GM12878 (cell line): ENCODE measurements at regions not wholly inside any gene's neighbourhood (a gene's known extent, or its start where the extent isn't known, plus 50 kb on each side); places are given as distances from the start of the nearest gene placed in this dataset.

Experiments used
- ATAC-seq: fragments of 200-7000 bp; cut with Tn5 transposase; 3 replicates; pipeline ENCODE4 v1.9.1; 2020; ENCODE audit warnings: mild to moderate bottlenecking, moderate library complexity
- BruUV-seq: library from RNA; stranded (reverse); fragments of 400-500 nt; replicated peaks from 2 replicates; lab custom pipeline; 2021; lab: Mats Ljungman, UMichigan
- CTCF ChIA-PET: fragments of 300-600 bp; sonication (Branson Sonifier 250); formaldehyde crosslinking; extraction: SDS; loops from one replicate; lab custom pipeline; 2021; ENCODE audit warnings: inconsistent platforms; lab: Yijun Ruan, JAX
- POLR2A ChIA-PET: fragments of 350-600 bp; formaldehyde crosslinking; extraction: SDS; loops from one replicate; lab custom pipeline; 2021; ENCODE audit warnings: inconsistent platforms; lab: Charles Lee
- RAD21 ChIA-PET: fragments of 300-600 bp; sonication (Branson Sonifier 250); formaldehyde crosslinking; loops from one replicate; lab custom pipeline; 2023; ENCODE audit warnings: antibody characterized with exemption; ENCODE audit not compliant: unreplicated experiment; lab: Charles Lee
- SMC1A ChIA-PET: fragments of 300-600 bp; sonication (Branson Sonifier 250); formaldehyde crosslinking; loops from one replicate; lab custom pipeline; 2023; ENCODE audit not compliant: unreplicated experiment, uncharacterized antibody; lab: Charles Lee
- DNase-seq: peaks from one replicate; pipeline ENCODE4 v3.0.0-alpha.2; 2011; ENCODE audit warnings: low read depth, low spot score
- FAIRE-seq: peaks from 3 replicates; lab custom pipeline; 2011; peaks lifted over from hg19 to GRCh38; lab: Jason Lieb, UNC
- H2AFZ ChIP-seq: 2 replicates; pipeline ENCODE4 v1.6.0; 2011; ENCODE audit warnings: low read depth, low read length, control low read depth; ENCODE audit not compliant: control insufficient read depth
- H3K27ac ChIP-seq: 2 replicates; pipeline ENCODE4 v1.5.1; 2011; ENCODE audit warnings: control low read depth; ENCODE audit not compliant: control insufficient read depth, insufficient read depth
- H3K27me3 ChIP-seq, 2 experiments: replicated peaks in 1 of 2; 2 replicates each; pipeline versions ENCODE4 v1.6.0 to v1.6.1; 2011; ENCODE audit warnings: low read length in 1 of 2; ENCODE audit not compliant: control insufficient read depth in 2 of 2, insufficient read depth in 2 of 2
- H3K36me3 ChIP-seq, 2 experiments: 2 replicates each; pipeline ENCODE4 v1.5.1; 2011; ENCODE audit warnings: low read length in 1 of 2; ENCODE audit not compliant: control insufficient read depth in 2 of 2, insufficient read depth in 2 of 2
- H3K4me1 ChIP-seq: 2 replicates; pipeline ENCODE4 v1.6.1; 2011; ENCODE audit warnings: mild to moderate bottlenecking, low read length, moderate library complexity, mixed read lengths; ENCODE audit not compliant: control insufficient read depth, insufficient read depth
- H3K4me2 ChIP-seq: 2 replicates; pipeline ENCODE4 v1.6.0; 2011; ENCODE audit warnings: control low read depth; ENCODE audit not compliant: control insufficient read depth, insufficient read depth
- H3K4me3 ChIP-seq: fragments of 200-600 bp; sonication (generic); 2 replicates; pipeline ENCODE4 v1.5.1; 2016
- H3K79me2 ChIP-seq: 2 replicates; pipeline ENCODE4 v1.6.0; 2011; ENCODE audit warnings: low read length; ENCODE audit not compliant: control insufficient read depth, insufficient read depth
- H3K9ac ChIP-seq: 2 replicates; pipeline ENCODE4 v1.8.0; 2011; ENCODE audit warnings: low read length, control low read depth, mixed read lengths; ENCODE audit not compliant: control insufficient read depth, insufficient read depth
- H3K9me3 ChIP-seq: replicated peaks from 3 replicates; pipeline ENCODE4 v1.5.1; 2011; ENCODE audit warnings: mild to moderate bottlenecking, low read length; ENCODE audit not compliant: control insufficient read depth, insufficient read depth
- H4K20me1 ChIP-seq: 2 replicates; pipeline ENCODE4 v1.6.0; 2011; ENCODE audit not compliant: control insufficient read depth, insufficient read depth
- CREB1 ChIP-seq: IDR thresholded peaks from 2 replicates; pipeline ENCODE4 v1.6.1; 2012; ENCODE audit warnings: low read depth, mild to moderate bottlenecking, inconsistent platforms
- EZH2 ChIP-seq: IDR thresholded peaks from 2 replicates; pipeline ENCODE4 v1.6.1; 2012; ENCODE audit warnings: low read depth, mild to moderate bottlenecking, control low read depth, inconsistent platforms, low read length, borderline replicate concordance; ENCODE audit not compliant: control insufficient read depth
- IKZF2 ChIP-seq, 2 experiments: fragments of 450-650 bp; IDR thresholded peaks; 2 replicates each; pipeline ENCODE4 v1.6.1; 2017; ENCODE audit warnings: mild to moderate bottlenecking in 2 of 2, moderate library complexity in 2 of 2
- NBN ChIP-seq: fragments of 450-650 bp; IDR thresholded peaks from 2 replicates; pipeline ENCODE4 v1.6.1; 2016
- NFYB ChIP-seq: IDR thresholded peaks from 2 replicates; pipeline ENCODE4 v1.6.1; 2011; ENCODE audit warnings: low read depth, mild to moderate bottlenecking, low read length, improper control_type of control experiment, moderate library complexity; ENCODE audit not compliant: insufficient read depth
- POU2F2 ChIP-seq: IDR thresholded peaks from 3 replicates; pipeline ENCODE4 v1.6.1; 2011; ENCODE audit warnings: low read depth, mild to moderate bottlenecking, low read length, borderline replicate concordance
- SIN3A ChIP-seq: IDR thresholded peaks from 2 replicates; pipeline ENCODE4 v1.6.1; 2012; ENCODE audit warnings: low read depth, low read length, improper control_type of control experiment
- STAT3 ChIP-seq: IDR thresholded peaks from 2 replicates; pipeline ENCODE4 v1.6.1; 2011; ENCODE audit warnings: low read depth, low read length, improper control_type of control experiment
- SUZ12 ChIP-seq: fragments of 200-600 bp; sonication (generic); IDR thresholded peaks from one replicate; pipeline ENCODE4 v1.6.1; 2018; ENCODE audit warnings: antibody characterized with exemption, mild to moderate bottlenecking; ENCODE audit not compliant: unreplicated experiment
- TAF1 ChIP-seq: IDR thresholded peaks from 2 replicates; pipeline ENCODE4 v1.6.1; 2011; ENCODE audit warnings: mild to moderate bottlenecking, low read depth, low read length, borderline replicate concordance
- TCF7 ChIP-seq: IDR thresholded peaks from 2 replicates; pipeline ENCODE4 v1.6.1; 2014; ENCODE audit warnings: antibody characterized with exemption, borderline replicate concordance
- WGBS: methylation state at CpG from one replicate; pipeline ENCODE4 v1.1.6; 2016; ENCODE audit warnings: low lambda C conversion rate; ENCODE audit not compliant: insufficient replicate concordance, insufficient coverage; ENCODE audit errors: missing lambda C conversion rate; 5-methylcytosine and 5-hydroxymethylcytosine counted together
- in situ Hi-C: fragments of 300-500 bp; cut with MboI; formaldehyde crosslinking; loops from 9 replicates; pipeline ENCODE4 v1.14.3; 2018; ENCODE audit warnings: mixed read lengths
- intact Hi-C: fragments of 100-400 bp; cut with micrococcal nuclease; formaldehyde crosslinking; loops from one replicate; pipeline ENCODE4 v1.14.2; 2022; ENCODE audit not compliant: unreplicated experiment
- TF ChIP-seq, protein P1 (sequence below), 3 experiments: IDR thresholded peaks in 2 of 3; conservative IDR thresholded peaks in 1 of 3; 2 replicates each; pipeline ENCODE4 v1.5.1; 2011; ENCODE audit warnings: low read depth in 3 of 3, low read length in 3 of 3, mild to moderate bottlenecking in 3 of 3, control low read depth in 2 of 3, moderate library complexity in 2 of 3, inconsistent platforms in 1 of 3, mixed read lengths in 1 of 3; ENCODE audit not compliant: control insufficient read depth in 2 of 3, insufficient read depth in 1 of 3; ENCODE audit errors: extremely low read depth in 1 of 3
- TF ChIP-seq, protein P2 (sequence below): fragments of 450-650 bp; formaldehyde crosslinking; IDR thresholded peaks from 2 replicates; pipeline ENCODE4 v1.4.0; 2020; ENCODE audit warnings: mild to moderate bottlenecking, moderate library complexity

DNA sequence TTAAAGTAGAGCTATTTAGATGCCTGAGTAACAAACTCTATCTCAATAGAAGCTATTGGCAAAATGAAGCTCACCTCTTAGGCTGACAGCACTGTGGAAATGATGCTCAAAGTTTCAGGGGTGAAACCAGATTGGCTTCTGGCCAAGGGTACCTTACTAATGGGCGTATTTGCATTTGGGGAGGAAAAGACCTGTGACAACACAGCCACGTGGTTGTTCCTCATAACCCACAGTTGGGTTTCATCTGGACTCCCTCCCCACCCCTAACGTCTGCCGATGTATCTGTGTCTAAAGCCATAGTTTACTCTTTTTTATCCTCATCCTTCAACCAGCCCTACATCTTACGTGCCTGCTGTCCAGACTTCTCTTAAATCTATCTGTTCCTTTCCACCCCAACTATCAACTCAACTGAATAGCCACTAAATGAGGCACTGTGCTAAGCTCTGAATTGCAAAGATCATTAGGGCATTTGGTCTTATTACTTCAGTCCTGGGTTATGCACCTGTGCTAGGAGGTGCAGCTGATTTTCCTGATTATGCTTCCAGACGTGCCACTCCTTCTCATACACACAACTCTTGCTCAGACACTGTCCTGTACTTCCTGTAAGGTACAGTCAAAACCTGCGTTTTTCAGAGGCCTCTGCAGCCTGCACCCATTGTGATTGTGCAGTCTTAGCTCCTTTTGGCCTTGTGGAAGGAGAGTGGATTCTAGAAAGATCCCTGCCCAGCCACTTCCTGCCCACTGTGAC lies 80.6 kb upstream of the ARMC2 start:
- FAIRE-seq, result no peak
- Histone ChIP-seq H3K27ac (no peak overlapping the region), H3K9me3 (no peaks in the 10 kb centered on the region), H3K79me2 (no peaks in the 10 kb centered on the region), H3K9ac (no peak overlapping the region), H3K4me2 (no peak overlapping the region), H4K20me1 (no peaks in the 10 kb centered on the region), H3K4me1 (no peaks in the 10 kb centered on the region), H3K4me3 (no peak overlapping the region), H3K36me3 (no peaks in the 10 kb centered on the region), H3K27me3 (peaks cover 5 to 11% of the 10 kb centered on the region in 2 experiments), H2AFZ (no peak overlapping the region)
- CTCF ChIA-PET, result interaction anchor here (1.7 kb wide), 1 partner anchor 12 kb away, joined by 4 read pairs; no protein-coding TSS in a partner anchor
- ATAC-seq, result no peak
- POLR2A ChIA-PET, result no interaction called here
- intact Hi-C loops, result no loop called here
- BruUV-seq, result no TSS peak
- SMC1A ChIA-PET, result interaction anchor here (0.7 kb wide), 1 partner anchor 534 kb away, joined by 3 read pairs; no protein-coding TSS in a partner anchor
- no peak for DNase-seq
- in situ Hi-C loops, result no loop called here
- 24% methylated on average over 7 of the region's 7 CpGs for WGBS
- RAD21 ChIA-PET, result no interaction called here
- no peak for TF ChIP-seq TAF1
- TF ChIP-seq, protein P1, sequence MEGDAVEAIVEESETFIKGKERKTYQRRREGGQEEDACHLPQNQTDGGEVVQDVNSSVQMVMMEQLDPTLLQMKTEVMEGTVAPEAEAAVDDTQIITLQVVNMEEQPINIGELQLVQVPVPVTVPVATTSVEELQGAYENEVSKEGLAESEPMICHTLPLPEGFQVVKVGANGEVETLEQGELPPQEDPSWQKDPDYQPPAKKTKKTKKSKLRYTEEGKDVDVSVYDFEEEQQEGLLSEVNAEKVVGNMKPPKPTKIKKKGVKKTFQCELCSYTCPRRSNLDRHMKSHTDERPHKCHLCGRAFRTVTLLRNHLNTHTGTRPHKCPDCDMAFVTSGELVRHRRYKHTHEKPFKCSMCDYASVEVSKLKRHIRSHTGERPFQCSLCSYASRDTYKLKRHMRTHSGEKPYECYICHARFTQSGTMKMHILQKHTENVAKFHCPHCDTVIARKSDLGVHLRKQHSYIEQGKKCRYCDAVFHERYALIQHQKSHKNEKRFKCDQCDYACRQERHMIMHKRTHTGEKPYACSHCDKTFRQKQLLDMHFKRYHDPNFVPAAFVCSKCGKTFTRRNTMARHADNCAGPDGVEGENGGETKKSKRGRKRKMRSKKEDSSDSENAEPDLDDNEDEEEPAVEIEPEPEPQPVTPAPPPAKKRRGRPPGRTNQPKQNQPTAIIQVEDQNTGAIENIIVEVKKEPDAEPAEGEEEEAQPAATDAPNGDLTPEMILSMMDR (IDR thresholded peaks at IDR 0.05 in 2 of 3, conservative IDR thresholded peaks at IDR 0.05 in 1 of 3; ENCODE audit: control insufficient read depth in 2 of 3, extremely low read depth in 1 of 3, insufficient read depth in 1 of 3, low read depth in 3 of 3, low read length in 3 of 3), result no peak
- TF ChIP-seq, protein P2, sequence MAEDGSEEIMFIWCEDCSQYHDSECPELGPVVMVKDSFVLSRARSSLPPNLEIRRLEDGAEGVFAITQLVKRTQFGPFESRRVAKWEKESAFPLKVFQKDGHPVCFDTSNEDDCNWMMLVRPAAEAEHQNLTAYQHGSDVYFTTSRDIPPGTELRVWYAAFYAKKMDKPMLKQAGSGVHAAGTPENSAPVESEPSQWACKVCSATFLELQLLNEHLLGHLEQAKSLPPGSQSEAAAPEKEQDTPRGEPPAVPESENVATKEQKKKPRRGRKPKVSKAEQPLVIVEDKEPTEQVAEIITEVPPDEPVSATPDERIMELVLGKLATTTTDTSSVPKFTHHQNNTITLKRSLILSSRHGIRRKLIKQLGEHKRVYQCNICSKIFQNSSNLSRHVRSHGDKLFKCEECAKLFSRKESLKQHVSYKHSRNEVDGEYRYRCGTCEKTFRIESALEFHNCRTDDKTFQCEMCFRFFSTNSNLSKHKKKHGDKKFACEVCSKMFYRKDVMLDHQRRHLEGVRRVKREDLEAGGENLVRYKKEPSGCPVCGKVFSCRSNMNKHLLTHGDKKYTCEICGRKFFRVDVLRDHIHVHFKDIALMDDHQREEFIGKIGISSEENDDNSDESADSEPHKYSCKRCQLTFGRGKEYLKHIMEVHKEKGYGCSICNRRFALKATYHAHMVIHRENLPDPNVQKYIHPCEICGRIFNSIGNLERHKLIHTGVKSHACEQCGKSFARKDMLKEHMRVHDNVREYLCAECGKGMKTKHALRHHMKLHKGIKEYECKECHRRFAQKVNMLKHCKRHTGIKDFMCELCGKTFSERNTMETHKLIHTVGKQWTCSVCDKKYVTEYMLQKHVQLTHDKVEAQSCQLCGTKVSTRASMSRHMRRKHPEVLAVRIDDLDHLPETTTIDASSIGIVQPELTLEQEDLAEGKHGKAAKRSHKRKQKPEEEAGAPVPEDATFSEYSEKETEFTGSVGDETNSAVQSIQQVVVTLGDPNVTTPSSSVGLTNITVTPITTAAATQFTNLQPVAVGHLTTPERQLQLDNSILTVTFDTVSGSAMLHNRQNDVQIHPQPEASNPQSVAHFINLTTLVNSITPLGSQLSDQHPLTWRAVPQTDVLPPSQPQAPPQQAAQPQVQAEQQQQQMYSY, result no peak
- TF ChIP-seq IKZF2 (IDR thresholded peaks at IDR 0.05), result no peak
- no peak for TF ChIP-seq POU2F2
- TF ChIP-seq EZH2, result no peak
- TF ChIP-seq SUZ12, result no peak
- TF ChIP-seq TCF7, result no peak
- no peak for TF ChIP-seq SIN3A
- TF ChIP-seq NBN, result no peak
- no peak for TF ChIP-seq NFYB
- no peak for TF ChIP-seq CREB1
- TF ChIP-seq STAT3, result no peak
